GM19372 (cell line): ENCODE measurements at regions not wholly inside any gene's neighbourhood (a gene's known extent, or its start where the extent isn't known, plus 50 kb on each side); places are given as distances from the start of the nearest gene placed in this dataset.
"Not testable (repeated sequence)": the region's sequence is repeated elsewhere in the genome, so short reads cannot be mapped to it uniquely, and the experiment has no call there.

Experiments
- ATAC-seq: cut with Tn5 transposase; IDR thresholded peaks from one replicate; pipeline ENCODE4 v1.9.1; 2021; ENCODE audit warnings: mild to moderate bottlenecking, low read depth, moderate library complexity; ENCODE audit not compliant: unreplicated experiment

DNA sequence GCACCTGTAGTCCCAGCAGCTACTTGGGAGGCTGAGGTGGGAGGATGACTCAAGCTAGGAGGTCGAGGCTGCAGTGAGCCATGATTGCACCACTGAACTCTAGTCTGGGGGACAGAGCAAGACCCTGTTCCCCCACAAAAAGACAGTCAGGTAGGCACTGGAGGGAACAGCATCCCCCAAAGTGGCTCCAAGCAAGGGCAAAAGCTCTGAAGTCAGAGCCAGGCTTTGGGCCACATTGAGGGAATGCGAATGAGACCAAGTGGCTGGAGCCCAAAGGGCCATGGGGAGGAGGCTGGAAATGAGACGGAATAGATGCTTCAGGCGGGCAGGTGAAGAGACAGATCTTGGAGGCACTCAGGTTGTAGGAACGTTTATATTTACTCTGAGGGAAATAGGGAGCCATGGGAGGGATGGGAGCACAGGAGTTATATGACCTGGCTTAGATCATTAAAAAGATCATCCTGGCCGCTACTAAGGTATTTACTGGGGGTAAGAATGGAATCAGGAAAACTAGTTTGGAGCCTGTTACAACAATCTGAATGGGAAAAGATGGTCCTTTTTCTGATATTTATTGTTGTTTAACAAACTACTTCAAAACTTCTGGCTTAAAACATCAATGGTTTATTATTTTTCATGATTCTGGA is 229.6 kb upstream of the ZNF217 start:
- ATAC-seq: no peak

GRCh38 chr20:53822534-53822933 is 228.9 kb upstream of the ZNF217 start:
- ATAC-seq: no peak

- no peak for ATAC-seq
Measured at GRCh38 chr20:53819973-53820451, 226.4 kb upstream of the ZNF217 start.

- ATAC-seq: no peak
Measured at GRCh38 chr20:53818457-53819177, 225.0 kb upstream of the ZNF217 start.

GRCh38 chr20:53817513-53817912 is 223.9 kb upstream of the ZNF217 start:
- not testable (repeated sequence) for ATAC-seq

- no peak for ATAC-seq
Measured at GRCh38 chr20:53816872-53817398, 223.3 kb upstream of the ZNF217 start.

DNA sequence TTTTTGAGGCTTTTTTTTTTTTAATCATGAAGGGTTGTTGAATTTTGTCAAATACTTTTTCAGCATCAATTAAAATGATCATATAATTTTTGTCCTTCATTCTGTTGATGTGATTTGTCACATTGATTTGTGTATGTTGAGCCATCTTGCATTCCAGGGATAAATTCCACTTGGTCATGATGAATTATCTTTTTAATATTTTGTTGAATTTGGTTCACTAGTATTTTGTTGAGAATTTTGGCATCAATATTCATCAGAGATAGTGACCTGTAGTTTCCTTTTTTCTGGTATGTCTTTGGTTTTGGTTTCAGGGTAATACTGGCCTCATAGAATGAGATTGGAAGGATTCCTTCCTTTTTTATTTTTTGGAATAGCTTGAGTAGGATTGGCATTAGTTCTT is 221.9 kb upstream of the ZNF217 start:
- ATAC-seq: no peak

DNA sequence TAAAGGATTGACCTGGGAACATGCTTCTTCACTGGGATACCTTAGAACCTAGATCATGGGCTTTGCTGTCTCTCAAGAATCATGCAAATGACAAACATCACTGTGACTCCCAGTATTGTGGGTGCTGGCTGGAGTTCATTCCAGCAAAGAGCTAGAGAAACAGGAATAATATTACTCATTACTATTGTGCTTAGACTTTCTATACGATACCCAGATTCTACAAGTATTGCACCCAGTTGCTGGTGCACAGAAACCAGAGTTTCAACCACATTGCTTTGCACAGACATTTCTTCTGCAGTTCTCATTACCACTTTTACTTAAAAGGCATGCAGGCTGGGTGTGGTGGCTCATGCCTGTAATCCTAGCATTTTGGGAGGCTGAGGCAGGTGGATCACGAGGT is 220.4 kb upstream of the ZNF217 start:
- ATAC-seq: no peak

- ATAC-seq: no peak
Measured at GRCh38 chr20:53813636-53814035, 220.0 kb upstream of the ZNF217 start.

GRCh38 chr20:53811577-53811976 is 217.9 kb upstream of the ZNF217 start:
- no peak for ATAC-seq

- no peak for ATAC-seq
Measured at GRCh38 chr20:53810661-53811355, 217.2 kb upstream of the ZNF217 start.

- ATAC-seq: no peak
Measured at GRCh38 chr20:53809728-53810365, 216.2 kb upstream of the ZNF217 start.

GRCh38 chr20:53809217-53809616 is 215.6 kb upstream of the ZNF217 start:
- no peak for ATAC-seq

GRCh38 chr20:53808733-53809132 is 215.1 kb upstream of the ZNF217 start:
- no peak for ATAC-seq

GRCh38 chr20:53808302-53808701 is 214.7 kb upstream of the ZNF217 start:
- ATAC-seq: not testable (repeated sequence)

GRCh38 chr20:53806683-53807401 is 213.2 kb upstream of the ZNF217 start:
- ATAC-seq: no peak

DNA sequence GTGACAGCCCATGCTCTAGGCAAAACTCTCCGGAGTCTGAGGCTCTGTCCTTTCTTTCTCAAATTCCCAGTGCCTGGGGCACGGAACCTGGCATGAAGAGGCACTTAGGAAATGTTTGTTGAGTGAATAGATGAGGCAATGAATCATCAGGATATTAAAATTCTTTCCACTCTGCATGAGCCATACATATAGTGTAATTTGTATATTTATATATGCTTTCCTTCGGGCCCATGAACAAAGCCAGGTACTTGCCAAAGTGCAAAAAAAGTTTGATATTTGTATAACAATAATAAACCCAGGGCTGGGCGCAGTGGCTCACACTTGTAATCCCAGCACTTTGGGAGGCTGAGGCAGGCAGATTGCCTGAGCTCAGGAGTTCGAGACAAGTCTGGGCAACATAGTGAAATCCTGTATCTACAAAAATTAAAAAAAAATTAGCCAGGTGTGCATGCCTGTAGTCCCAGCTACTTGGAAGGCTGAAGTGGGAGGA is 212.3 kb upstream of the ZNF217 start:
- no peak for ATAC-seq

- no peak for ATAC-seq
Measured at GRCh38 chr20:53804920-53805894, 211.6 kb upstream of the ZNF217 start.

- not testable (repeated sequence) for ATAC-seq
Measured at GRCh38 chr20:53804308-53804707, 210.7 kb upstream of the ZNF217 start.
